GM12878 (cell line): ENCODE measurements at regions not wholly inside any gene's neighbourhood (a gene's known extent, or its start where the extent isn't known, plus 50 kb on each side); places are given as distances from the start of the nearest gene placed in this dataset.

Experiments
- ATAC-seq: fragments of 200-7000 bp; cut with Tn5 transposase; 3 replicates; pipeline ENCODE4 v1.9.1; 2020; ENCODE audit warnings: mild to moderate bottlenecking, moderate library complexity
- BruUV-seq: library from RNA; stranded (reverse); fragments of 400-500 nt; replicated peaks from 2 replicates; lab custom pipeline; 2021; lab: Mats Ljungman, UMichigan
- CTCF ChIA-PET: fragments of 300-600 bp; sonication (Branson Sonifier 250); formaldehyde crosslinking; extraction: SDS; loops from one replicate; lab custom pipeline; 2021; ENCODE audit warnings: inconsistent platforms; lab: Yijun Ruan, JAX
- POLR2A ChIA-PET: fragments of 350-600 bp; formaldehyde crosslinking; extraction: SDS; loops from one replicate; lab custom pipeline; 2021; ENCODE audit warnings: inconsistent platforms; lab: Charles Lee
- RAD21 ChIA-PET: fragments of 300-600 bp; sonication (Branson Sonifier 250); formaldehyde crosslinking; loops from one replicate; lab custom pipeline; 2023; ENCODE audit warnings: antibody characterized with exemption; ENCODE audit not compliant: unreplicated experiment; lab: Charles Lee
- SMC1A ChIA-PET: fragments of 300-600 bp; sonication (Branson Sonifier 250); formaldehyde crosslinking; loops from one replicate; lab custom pipeline; 2023; ENCODE audit not compliant: unreplicated experiment, uncharacterized antibody; lab: Charles Lee
- DNase-seq: peaks from one replicate; pipeline ENCODE4 v3.0.0-alpha.2; 2011; ENCODE audit warnings: low read depth, low spot score
- FAIRE-seq: peaks from 3 replicates; lab custom pipeline; 2011; peaks lifted over from hg19 to GRCh38; lab: Jason Lieb, UNC
- H2AFZ ChIP-seq: 2 replicates; pipeline ENCODE4 v1.6.0; 2011; ENCODE audit warnings: low read depth, low read length, control low read depth; ENCODE audit not compliant: control insufficient read depth
- H3K27ac ChIP-seq: 2 replicates; pipeline ENCODE4 v1.5.1; 2011; ENCODE audit warnings: control low read depth; ENCODE audit not compliant: control insufficient read depth, insufficient read depth
- H3K27me3 ChIP-seq, 2 experiments: replicated peaks in 1 of 2; 2 replicates each; pipeline versions ENCODE4 v1.6.0 to v1.6.1; 2011; ENCODE audit warnings: low read length in 1 of 2; ENCODE audit not compliant: control insufficient read depth in 2 of 2, insufficient read depth in 2 of 2
- H3K36me3 ChIP-seq, 2 experiments: 2 replicates each; pipeline ENCODE4 v1.5.1; 2011; ENCODE audit warnings: low read length in 1 of 2; ENCODE audit not compliant: control insufficient read depth in 2 of 2, insufficient read depth in 2 of 2
- H3K4me1 ChIP-seq: 2 replicates; pipeline ENCODE4 v1.6.1; 2011; ENCODE audit warnings: mild to moderate bottlenecking, low read length, moderate library complexity, mixed read lengths; ENCODE audit not compliant: control insufficient read depth, insufficient read depth
- H3K4me2 ChIP-seq: 2 replicates; pipeline ENCODE4 v1.6.0; 2011; ENCODE audit warnings: control low read depth; ENCODE audit not compliant: control insufficient read depth, insufficient read depth
- H3K4me3 ChIP-seq: fragments of 200-600 bp; sonication (generic); 2 replicates; pipeline ENCODE4 v1.5.1; 2016
- H3K79me2 ChIP-seq: 2 replicates; pipeline ENCODE4 v1.6.0; 2011; ENCODE audit warnings: low read length; ENCODE audit not compliant: control insufficient read depth, insufficient read depth
- H3K9ac ChIP-seq: 2 replicates; pipeline ENCODE4 v1.8.0; 2011; ENCODE audit warnings: low read length, control low read depth, mixed read lengths; ENCODE audit not compliant: control insufficient read depth, insufficient read depth
- H3K9me3 ChIP-seq: replicated peaks from 3 replicates; pipeline ENCODE4 v1.5.1; 2011; ENCODE audit warnings: mild to moderate bottlenecking, low read length; ENCODE audit not compliant: control insufficient read depth, insufficient read depth
- H4K20me1 ChIP-seq: 2 replicates; pipeline ENCODE4 v1.6.0; 2011; ENCODE audit not compliant: control insufficient read depth, insufficient read depth
- CHD1 ChIP-seq: IDR thresholded peaks from 2 replicates; pipeline ENCODE4 v1.6.1; 2012; ENCODE audit warnings: low read depth, low read length, improper control_type of control experiment
- EED ChIP-seq: sonication (generic); IDR thresholded peaks from 2 replicates; pipeline ENCODE4 v1.6.1; 2016; ENCODE audit warnings: antibody characterized with exemption, low read depth
- ESRRA ChIP-seq: IDR thresholded peaks from 2 replicates; pipeline ENCODE4 v1.6.1; 2012; ENCODE audit warnings: mild to moderate bottlenecking, low read length, improper control_type of control experiment
- FOS ChIP-seq: IDR thresholded peaks from 3 replicates; pipeline ENCODE4 v1.6.1; 2011; ENCODE audit warnings: borderline replicate concordance; ENCODE audit not compliant: insufficient read length; ENCODE audit errors: extremely low read depth
- FOXM1 ChIP-seq: IDR thresholded peaks from 2 replicates; pipeline ENCODE4 v1.6.1; 2012; ENCODE audit warnings: low read depth, mild to moderate bottlenecking, inconsistent platforms, low read length, moderate library complexity
- IKZF2 ChIP-seq, 2 experiments: fragments of 450-650 bp; IDR thresholded peaks; 2 replicates each; pipeline ENCODE4 v1.6.1; 2017; ENCODE audit warnings: mild to moderate bottlenecking in 2 of 2, moderate library complexity in 2 of 2
- MEF2B ChIP-seq: fragments of 450-650 bp; IDR thresholded peaks from 2 replicates; pipeline ENCODE4 v1.6.1; 2018; ENCODE audit warnings: mild to moderate bottlenecking, moderate library complexity; ENCODE audit not compliant: partially characterized antibody, poor library complexity, severe bottlenecking
- SMAD1 ChIP-seq: fragments of 450-650 bp; IDR thresholded peaks from 2 replicates; pipeline ENCODE4 v1.6.1; 2018; ENCODE audit warnings: mild to moderate bottlenecking, low read depth; ENCODE audit not compliant: partially characterized antibody
- USF2 ChIP-seq: IDR thresholded peaks from 2 replicates; pipeline ENCODE4 v1.6.1; 2011; ENCODE audit warnings: low read depth, low read length, improper control_type of control experiment, borderline replicate concordance
- YBX1 ChIP-seq: fragments of 450-650 bp; IDR thresholded peaks from 2 replicates; pipeline ENCODE4 v1.6.1; 2016; ENCODE audit warnings: antibody characterized with exemption
- WGBS: methylation state at CpG from one replicate; pipeline ENCODE4 v1.1.6; 2016; ENCODE audit warnings: low lambda C conversion rate; ENCODE audit not compliant: insufficient replicate concordance, insufficient coverage; ENCODE audit errors: missing lambda C conversion rate; 5-methylcytosine and 5-hydroxymethylcytosine counted together
- in situ Hi-C: fragments of 300-500 bp; cut with MboI; formaldehyde crosslinking; loops from 9 replicates; pipeline ENCODE4 v1.14.3; 2018; ENCODE audit warnings: mixed read lengths
- intact Hi-C: fragments of 100-400 bp; cut with micrococcal nuclease; formaldehyde crosslinking; loops from one replicate; pipeline ENCODE4 v1.14.2; 2022; ENCODE audit not compliant: unreplicated experiment

GRCh38 chr16:51061328-51061727 is 89.7 kb downstream of the SALL1 start:
- CTCF ChIA-PET, result no interaction called here
- Histone ChIP-seq H3K36me3 (no peaks in the 10 kb centered on the region), H3K4me3 (no peak overlapping the region), H3K27me3 (no peaks in the 10 kb centered on the region), H3K27ac (no peak overlapping the region), H3K9ac (no peak overlapping the region), H4K20me1 (no peaks in the 10 kb centered on the region), H3K79me2 (no peaks in the 10 kb centered on the region), H3K9me3 (no peaks in the 10 kb centered on the region), H3K4me1 (no peaks in the 10 kb centered on the region), H3K4me2 (no peak overlapping the region), H2AFZ (no peak overlapping the region)
- POLR2A ChIA-PET, result no interaction called here
- in situ Hi-C loops, result no loop called here
- BruUV-seq, result no TSS peak
- no peak for TF ChIP-seq FOXM1
- no peak for TF ChIP-seq CHD1
- no peak for TF ChIP-seq EED
- no peak for TF ChIP-seq USF2
- TF ChIP-seq ESRRA, result no peak
- TF ChIP-seq SMAD1, result no peak
- TF ChIP-seq FOS, result no peak
- TF ChIP-seq YBX1, result no peak
- no peak for TF ChIP-seq IKZF2 (IDR thresholded peaks at IDR 0.05)
- no peak for TF ChIP-seq MEF2B
- no peak for ATAC-seq
- no peak for FAIRE-seq
- SMC1A ChIA-PET, result no interaction called here
- RAD21 ChIA-PET, result interaction anchor here (1.1 kb wide), 1 partner anchor 174 kb away, joined by 3 read pairs; no protein-coding TSS in a partner anchor
- intact Hi-C loops, result no loop called here
- 11% methylated on average over 2 of the region's 2 CpGs for WGBS
- DNase-seq, result no peak
